ENCODE measurements at regions not wholly inside any gene's neighbourhood (a gene's known extent, or its start where the extent isn't known, plus 50 kb on each side); places are given as distances from the start of the nearest gene placed in this dataset.

GRCh38 chr13:95447814-95448213 is 104.7 kb upstream of the CLDN10 start:
- DNase-seq (ENCODE audit: low read depth): no peak

- no peak for DNase-seq (ENCODE audit: low read depth)
These were observed 100.9 kb upstream of the CLDN10 start for GRCh38 chr13:95451656-95452055.

- no peak for DNase-seq (ENCODE audit: low read depth)
These were observed 100.1 kb upstream of the CLDN10 start for GRCh38 chr13:95452375-95452774.

GRCh38 chr13:95455782-95456181 is 96.7 kb upstream of the CLDN10 start:
- no peak for DNase-seq (ENCODE audit: low read depth)

GRCh38 chr13:95456815-95457214 is 95.7 kb upstream of the CLDN10 start:
- no peak for DNase-seq (ENCODE audit: low read depth)

- DNase-seq (ENCODE audit: low read depth): no peak
These were observed 95.2 kb upstream of the CLDN10 start for GRCh38 chr13:95457294-95457693.

GRCh38 chr13:95462801-95463200 is 89.7 kb upstream of the CLDN10 start:
- DNase-seq (ENCODE audit: low read depth): no peak

GRCh38 chr13:95463531-95463930 is 89.0 kb upstream of the CLDN10 start:
- no peak for DNase-seq (ENCODE audit: low read depth)

- no peak for DNase-seq (ENCODE audit: low read depth)
These were observed 81.8 kb upstream of the CLDN10 start for GRCh38 chr13:95470574-95471366.

- DNase-seq (ENCODE audit: low read depth): no peak
These were observed 80.6 kb upstream of the CLDN10 start for GRCh38 chr13:95471960-95472359.

GRCh38 chr13:95474992-95475391 is 77.5 kb upstream of the CLDN10 start:
- DNase-seq (ENCODE audit: low read depth): no peak

- DNase-seq (ENCODE audit: low read depth): no peak
These were observed 75.3 kb upstream of the CLDN10 start for GRCh38 chr13:95477187-95477586.

- no peak for DNase-seq (ENCODE audit: low read depth)
These were observed 72.8 kb upstream of the CLDN10 start for GRCh38 chr13:95479731-95480130.

- no peak for DNase-seq (ENCODE audit: low read depth)
These were observed 72.4 kb upstream of the CLDN10 start for GRCh38 chr13:95480131-95480545.

- DNase-seq (ENCODE audit: low read depth): peak; percentile 56
These were observed 71.4 kb upstream of the CLDN10 start for GRCh38 chr13:95480791-95481780.

GRCh38 chr13:95484052-95484451 is 68.5 kb upstream of the CLDN10 start:
- DNase-seq (ENCODE audit: low read depth): no peak

- peak; percentile 75 for DNase-seq (ENCODE audit: low read depth)
These were observed 67.4 kb upstream of the CLDN10 start for GRCh38 chr13:95485045-95485517.

- DNase-seq (ENCODE audit: low read depth): no peak
These were observed 66.9 kb upstream of the CLDN10 start for GRCh38 chr13:95485518-95486144.

GRCh38 chr13:95492044-95492801 is 60.3 kb upstream of the CLDN10 start:
- no peak for DNase-seq (ENCODE audit: low read depth)

- peak; percentile 57 for DNase-seq (ENCODE audit: low read depth)
These were observed 58.3 kb upstream of the CLDN10 start for GRCh38 chr13:95494082-95494681.

All from HT1080 (cell line).